Heart left ventricle (tissue), 16 donors: ENCODE measurements at regions not wholly inside any gene's neighbourhood (a gene's known extent, or its start where the extent isn't known, plus 50 kb on each side); places are given as distances from the start of the nearest gene placed in this dataset.

Experiments
- ATAC-seq, 4 donors: fragments of 200-7000 bp; cut with Tn5 transposase; one replicate each; pipeline ENCODE4 v1.9.1; 2020 to 2022; ENCODE audit warnings: moderate library complexity in 4 of 4, mild to moderate bottlenecking in 3 of 4, moderate number of reproducible peaks in 1 of 4
- DNase-seq, 5 donors: peaks; one replicate each; pipeline ENCODE4 v3.0.0-alpha.2; 2020
- H3K27ac ChIP-seq, 12 donors: fragments of 200-600 bp; sonication (generic) in 4 of 12; one replicate each; pipeline versions ENCODE4 v1.5.0 to v1.8.0; 2016 to 2022; ENCODE audit warnings: mild to moderate bottlenecking in 2 of 12
- H3K27me3 ChIP-seq, 9 donors: fragments of 200-600 bp; sonication (generic) in 2 of 9; one replicate each; pipeline versions ENCODE4 v1.5.1 to v1.8.0; 2016 to 2022; ENCODE audit warnings: mild to moderate bottlenecking in 3 of 9
- H3K36me3 ChIP-seq, 9 donors: fragments of 200-600 bp; sonication (generic) in 2 of 9; one replicate each; pipeline versions ENCODE4 v1.5.0 to v1.8.0; 2018 to 2022; ENCODE audit warnings: mild to moderate bottlenecking in 2 of 9
- H3K4me1 ChIP-seq, 12 donors: fragments of 200-600 bp; sonication (generic) in 4 of 12; one replicate each; pipeline versions ENCODE4 v1.5.0 to v1.8.0; 2016 to 2022; ENCODE audit warnings: mild to moderate bottlenecking in 3 of 12
- H3K4me3 ChIP-seq, 12 donors: fragments of 200-600 bp; sonication (generic) in 4 of 12; one replicate each; pipeline versions ENCODE4 v1.5.0 to v1.8.0; 2017 to 2022; ENCODE audit warnings: mild to moderate bottlenecking in 9 of 12, moderate library complexity in 4 of 12
- H3K9me3 ChIP-seq, 12 donors: fragments of 200-600 bp; sonication (generic) in 4 of 12; one replicate each; pipeline versions ENCODE4 v1.5.0 to v1.8.0; 2016 to 2022; ENCODE audit warnings: mild to moderate bottlenecking in 1 of 12
- POLR2A ChIP-seq, 2 donors: fragments of 450-650 bp; IDR thresholded peaks; one replicate each; pipeline ENCODE4 v1.6.1; 2017; ENCODE audit warnings: antibody characterized with exemption in 2 of 2, mild to moderate bottlenecking in 2 of 2, moderate library complexity in 2 of 2
- WGBS, 4 donors: extraction: QIAGEN DNeasy Blood & Tissue Kit in 2 of 4; methylation state at CpG; one replicate each; pipeline versions ENCODE4 v1.1.5 to v1.1.7; 2013 to 2018; 5-methylcytosine and 5-hydroxymethylcytosine counted together
- intact Hi-C, 10 donors: fragments of 100-400 bp; cut with DNase I; formaldehyde crosslinking; loops; one replicate each; pipeline versions ENCODE4 v1.11.1 to v1.14.2; 2022
- TF ChIP-seq, protein P1 (sequence below), 12 donors: fragments of 200-600 bp; sonication (generic) in 4 of 12; IDR thresholded peaks; one replicate each; pipeline versions ENCODE4 v1.5.0 to v1.8.0; 2018 to 2022; ENCODE audit warnings: antibody characterized with exemption in 12 of 12, mild to moderate bottlenecking in 5 of 12
- donor health status: ischemic (EF 13 %, LVEDD 7.1; RV severe dilation, severe dysfunction).
- donor health status: healthy with polysubstance abuse.
- donor health status: DM: no; HTN: yes; CAD: no.
- donor health status: DM: no; HTN: no; CAD: no.
- donor health status: ischemic (EF 25% LVEDD 6.9; RV normal size, moderate dysfunction).
- donor health status: ischemic (EF 25% LVEDD 5.7; RV mildly dilated, moderate dysfunction).
- donor health status: healthy.
- donor health status: DM: yes; HTN: yes; CAD: no.
- donor health status: ischemic (EF 35%, LVEDD 5.7; RV mildly dilated, moderate dysfunction).
- donor health status: nonischemic (EF 11% LVEDD 7.7; RV severe dilation, severe dysfunction).
- donor health status: DM: yes; HTN: yes; CAD: no.
- donor health status: PGD.
- donor health status: ischemic (EF 29% LVEDD 5.4; RV normal size, mild dysfunction).
- donor health status: nonischemic (EF 23%, LVEDD 6.1; RV moderate dilation, normal function).

GRCh38 chr5:111603446-111603827 lies 91.1 kb upstream of the STARD4 start:
- WGBS, 4 donors = 75 to 91% (median 81%) methylated on average over 2 of the region's 2 CpGs
- intact Hi-C loops = no loop called here
- H3K4me1 ChIP-seq = no peaks in the 10 kb centered on the region
- H3K4me3 ChIP-seq = no peak overlapping the region
- TF ChIP-seq, protein P1, sequence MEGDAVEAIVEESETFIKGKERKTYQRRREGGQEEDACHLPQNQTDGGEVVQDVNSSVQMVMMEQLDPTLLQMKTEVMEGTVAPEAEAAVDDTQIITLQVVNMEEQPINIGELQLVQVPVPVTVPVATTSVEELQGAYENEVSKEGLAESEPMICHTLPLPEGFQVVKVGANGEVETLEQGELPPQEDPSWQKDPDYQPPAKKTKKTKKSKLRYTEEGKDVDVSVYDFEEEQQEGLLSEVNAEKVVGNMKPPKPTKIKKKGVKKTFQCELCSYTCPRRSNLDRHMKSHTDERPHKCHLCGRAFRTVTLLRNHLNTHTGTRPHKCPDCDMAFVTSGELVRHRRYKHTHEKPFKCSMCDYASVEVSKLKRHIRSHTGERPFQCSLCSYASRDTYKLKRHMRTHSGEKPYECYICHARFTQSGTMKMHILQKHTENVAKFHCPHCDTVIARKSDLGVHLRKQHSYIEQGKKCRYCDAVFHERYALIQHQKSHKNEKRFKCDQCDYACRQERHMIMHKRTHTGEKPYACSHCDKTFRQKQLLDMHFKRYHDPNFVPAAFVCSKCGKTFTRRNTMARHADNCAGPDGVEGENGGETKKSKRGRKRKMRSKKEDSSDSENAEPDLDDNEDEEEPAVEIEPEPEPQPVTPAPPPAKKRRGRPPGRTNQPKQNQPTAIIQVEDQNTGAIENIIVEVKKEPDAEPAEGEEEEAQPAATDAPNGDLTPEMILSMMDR (IDR thresholded peaks at IDR 0.05) = no peak
- no peak for TF ChIP-seq POLR2A (IDR thresholded peaks at IDR 0.05)
- no peaks in the 10 kb centered on the region for H3K9me3 ChIP-seq
- H3K27me3 ChIP-seq = no peaks in the 10 kb centered on the region
- no peaks in the 10 kb centered on the region for H3K36me3 ChIP-seq
- DNase-seq (no peak), ATAC-seq (no peak)
- no peak overlapping the region for H3K27ac ChIP-seq

- ATAC-seq = no peak
- Histone ChIP-seq H3K4me1 (no peaks in the 10 kb centered on the region), H3K27me3 (no peaks in the 10 kb centered on the region), H3K36me3 (no peaks in the 10 kb centered on the region), H3K9me3 (no peaks in the 10 kb centered on the region), H3K27ac (no peak overlapping the region), H3K4me3 (no peak overlapping the region)
- intact Hi-C loops = no loop called here
- WGBS, 4 donors = 74 to 75% (median 74%) methylated on average over 5 of the region's 5 CpGs
- TF ChIP-seq, protein P1 (IDR thresholded peaks at IDR 0.05) = no peak
- TF ChIP-seq POLR2A (IDR thresholded peaks at IDR 0.05) = no peak
- no peak for DNase-seq
These were observed 90.6 kb upstream of the STARD4 start for GRCh38 chr5:111602817-111603445.

- Histone ChIP-seq H3K4me1 (no peaks in the 10 kb centered on the region), H3K27ac (no peak overlapping the region), H3K27me3 (no peaks in the 10 kb centered on the region), H3K9me3 (no peaks in the 10 kb centered on the region), H3K4me3 (no peak overlapping the region), H3K36me3 (no peaks in the 10 kb centered on the region)
- ATAC-seq (no peak), DNase-seq (no peak)
- 81 to 100% (median 90%) methylated on average over 1 to 2 of the region's 2 CpGs for WGBS, 4 donors
- intact Hi-C loops = no loop called here
- TF ChIP-seq POLR2A (IDR thresholded peaks at IDR 0.05) = no peak
- TF ChIP-seq, protein P1 (IDR thresholded peaks at IDR 0.05) = no peak
These were observed 86.7 kb upstream of the STARD4 start for GRCh38 chr5:111598996-111599395.

- Histone ChIP-seq H3K9me3 (no peaks in the 10 kb centered on the region), H3K4me1 (no peaks in the 10 kb centered on the region), H3K27me3 (no peaks in the 10 kb centered on the region), H3K4me3 (no peak overlapping the region), H3K36me3 (no peaks in the 10 kb centered on the region), H3K27ac (no peak overlapping the region)
- 96 to 99% (median 98%) methylated on average over 2 of the region's 2 CpGs for WGBS, 4 donors
- no peak for ATAC-seq
- TF ChIP-seq, protein P1 (IDR thresholded peaks at IDR 0.05) = no peak
- no peak for TF ChIP-seq POLR2A (IDR thresholded peaks at IDR 0.05)
- DNase-seq = no peak
- intact Hi-C loops = no loop called here
These were observed 85.2 kb upstream of the STARD4 start for GRCh38 chr5:111597491-111597890.
